ENCODE measurements at regions not wholly inside any gene's neighbourhood (a gene's known extent, or its start where the extent isn't known, plus 50 kb on each side); places are given as distances from the start of the nearest gene placed in this dataset.

DNA sequence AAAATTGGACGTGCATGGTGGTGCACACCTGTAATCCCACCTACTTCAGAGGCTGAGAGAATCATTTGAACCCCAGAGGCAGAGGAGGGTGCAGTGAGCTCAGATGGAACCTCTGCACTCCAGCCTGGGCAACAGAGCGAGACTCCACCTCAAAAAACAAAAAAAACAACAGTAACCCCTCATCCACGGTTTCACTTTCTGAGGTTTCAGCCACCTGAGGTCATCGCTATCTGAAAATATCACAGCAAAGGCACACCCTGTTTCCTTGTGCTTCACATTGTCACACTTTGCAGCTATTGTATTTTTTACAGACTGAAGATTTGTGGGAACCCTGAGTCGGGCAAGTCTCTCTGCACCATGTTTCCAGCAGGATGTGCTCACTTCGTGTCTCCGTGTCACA is 54.1 kb upstream of the FOXQ1 start:
- no peak for DNase-seq

DNA sequence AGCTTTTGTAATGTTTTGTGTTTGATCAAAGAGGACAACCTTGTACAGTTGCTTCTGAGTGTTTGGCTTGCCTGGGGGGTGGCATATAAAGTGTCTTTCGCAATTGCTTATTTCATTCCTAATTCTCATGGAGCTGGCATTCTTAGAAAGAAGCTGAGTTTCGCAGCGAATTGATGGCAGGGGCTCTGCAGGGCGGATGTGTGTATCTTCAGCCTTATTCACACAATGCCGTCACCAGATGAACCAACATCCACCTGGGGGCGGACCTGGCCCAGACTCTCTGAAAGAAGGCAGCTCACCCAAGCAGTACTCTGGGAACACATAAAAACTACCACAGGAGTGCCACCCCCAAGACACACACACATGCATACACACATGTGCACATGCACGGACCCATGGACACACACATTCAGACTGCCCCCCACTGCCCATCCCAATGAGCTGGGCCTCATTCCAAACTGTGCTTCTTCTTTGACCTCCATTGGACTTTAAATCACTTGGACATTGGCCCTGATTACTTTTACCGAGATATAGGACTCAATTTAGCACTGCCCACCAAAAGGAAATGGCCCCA is 55.4 kb upstream of the FOXQ1 start:
- no peak for DNase-seq

DNA sequence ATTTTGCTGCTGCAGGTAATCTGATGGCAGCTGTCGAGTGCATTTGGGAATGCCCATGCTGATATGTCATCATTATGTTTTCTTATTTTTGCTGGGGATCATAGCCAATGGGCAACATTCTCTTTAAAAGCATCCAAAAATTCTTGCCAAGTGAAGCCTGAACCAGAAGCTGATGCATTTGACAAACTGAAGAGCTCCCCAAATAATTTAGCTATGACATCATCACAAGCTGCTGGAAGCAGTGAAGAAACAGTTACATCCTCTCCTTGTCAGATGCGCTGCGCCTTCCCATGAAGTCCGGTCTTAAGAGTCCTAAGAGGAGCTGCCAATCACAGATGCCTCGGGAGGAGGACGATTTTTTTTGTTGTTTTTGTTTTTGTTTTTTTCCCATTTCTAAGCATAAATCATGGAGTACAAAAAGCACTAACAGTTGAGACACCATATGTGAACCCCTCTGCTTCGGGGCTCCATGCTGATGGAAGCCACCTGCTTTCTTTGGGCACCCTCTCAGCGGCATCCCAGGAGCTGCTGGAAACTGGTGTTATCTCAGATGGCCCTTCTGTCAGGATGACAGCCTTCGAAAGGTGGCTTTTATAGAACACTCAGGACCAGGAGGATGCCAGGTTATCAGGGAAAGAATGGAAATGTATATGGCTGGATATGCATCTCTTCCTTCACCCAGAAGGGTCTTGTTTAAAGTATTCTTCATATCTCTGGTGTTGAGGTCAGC is 56.1 kb upstream of the FOXQ1 start:
- no peak for DNase-seq

DNA sequence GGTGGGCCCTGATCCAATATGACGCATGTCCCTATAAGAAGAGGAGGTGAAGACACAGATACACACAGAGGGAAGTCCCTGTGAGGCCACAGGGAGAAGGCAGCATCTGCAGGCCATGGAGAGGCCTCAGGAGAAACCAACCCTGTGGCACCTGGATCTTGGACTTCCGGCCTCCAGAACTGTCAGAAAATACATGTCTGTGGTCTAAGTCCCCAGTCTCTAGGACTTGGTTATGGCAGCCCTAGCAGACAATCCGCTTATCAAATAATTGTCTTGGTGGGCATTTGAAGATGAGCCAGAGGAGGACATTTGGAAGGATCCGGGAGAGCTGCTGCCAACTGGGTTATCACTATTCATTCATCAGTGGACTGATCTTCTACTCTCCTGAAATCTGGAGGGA is 57.6 kb upstream of the FOXQ1 start:
- no peak for DNase-seq

DNA sequence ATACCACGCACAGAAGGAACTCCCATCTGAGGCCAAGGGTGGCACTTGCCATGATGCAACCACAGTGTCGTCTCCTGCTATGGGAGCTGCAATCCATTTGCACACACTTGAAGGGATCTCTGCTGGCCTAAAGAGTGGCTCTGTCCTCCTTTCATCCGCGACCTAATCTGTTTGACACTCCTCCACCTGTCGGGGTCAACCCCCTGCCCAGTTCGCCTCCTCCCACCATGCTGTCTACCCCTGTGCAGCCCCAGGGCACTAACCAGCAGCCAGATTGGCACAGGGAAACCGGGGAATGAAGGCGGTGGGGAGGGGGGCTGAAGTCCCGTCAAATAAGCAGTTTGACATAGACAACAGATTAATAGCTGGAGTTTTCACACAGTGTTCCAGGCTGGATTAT is 58.1 kb upstream of the FOXQ1 start:
- DNase-seq = no peak

DNA sequence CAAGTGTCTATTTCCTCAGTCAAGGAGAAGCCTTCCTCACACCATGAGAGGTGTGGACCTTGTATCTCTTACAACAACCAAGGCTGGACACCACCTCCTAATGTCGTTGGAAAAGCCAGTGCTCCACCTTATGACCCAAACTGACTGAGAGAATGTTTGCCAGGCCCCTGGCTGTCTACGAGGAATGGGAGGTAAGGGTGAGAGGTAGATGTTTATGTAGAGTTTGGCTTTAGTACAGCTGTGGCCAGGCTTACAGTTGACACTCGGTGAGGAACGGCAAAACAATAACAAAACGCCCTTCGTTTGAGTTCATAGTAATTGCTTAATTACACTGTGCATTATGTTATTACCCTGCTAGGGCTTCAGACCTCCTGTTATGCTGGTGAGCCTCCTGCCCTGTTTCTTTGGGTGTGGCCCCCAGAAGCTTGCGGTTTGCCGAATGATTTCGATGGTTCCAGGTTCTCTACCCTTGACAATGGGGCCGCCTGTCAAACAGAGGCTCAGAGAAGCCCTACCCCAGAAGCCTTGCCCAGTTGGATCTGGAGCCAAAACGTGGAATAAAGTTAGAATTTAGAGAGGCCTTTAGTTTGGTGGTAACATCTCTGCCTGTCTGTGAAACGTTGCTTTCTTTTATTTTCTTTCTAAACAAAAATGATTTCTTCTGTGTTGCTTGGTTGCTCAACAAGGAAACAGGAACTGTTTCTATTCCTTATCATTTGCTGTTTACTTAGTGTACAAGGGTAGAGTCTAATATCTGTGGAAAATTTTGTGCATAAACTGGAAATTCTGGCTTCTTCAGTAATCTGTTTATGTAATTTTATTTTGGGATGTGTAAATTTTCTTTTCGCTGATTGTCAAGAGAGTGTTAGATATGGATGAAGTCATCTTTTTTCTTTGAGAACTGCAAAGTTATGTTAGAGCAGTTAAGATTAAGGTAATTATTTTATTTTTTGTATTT is 60.4 kb upstream of the FOXQ1 start:
- DNase-seq = no peak

DNA sequence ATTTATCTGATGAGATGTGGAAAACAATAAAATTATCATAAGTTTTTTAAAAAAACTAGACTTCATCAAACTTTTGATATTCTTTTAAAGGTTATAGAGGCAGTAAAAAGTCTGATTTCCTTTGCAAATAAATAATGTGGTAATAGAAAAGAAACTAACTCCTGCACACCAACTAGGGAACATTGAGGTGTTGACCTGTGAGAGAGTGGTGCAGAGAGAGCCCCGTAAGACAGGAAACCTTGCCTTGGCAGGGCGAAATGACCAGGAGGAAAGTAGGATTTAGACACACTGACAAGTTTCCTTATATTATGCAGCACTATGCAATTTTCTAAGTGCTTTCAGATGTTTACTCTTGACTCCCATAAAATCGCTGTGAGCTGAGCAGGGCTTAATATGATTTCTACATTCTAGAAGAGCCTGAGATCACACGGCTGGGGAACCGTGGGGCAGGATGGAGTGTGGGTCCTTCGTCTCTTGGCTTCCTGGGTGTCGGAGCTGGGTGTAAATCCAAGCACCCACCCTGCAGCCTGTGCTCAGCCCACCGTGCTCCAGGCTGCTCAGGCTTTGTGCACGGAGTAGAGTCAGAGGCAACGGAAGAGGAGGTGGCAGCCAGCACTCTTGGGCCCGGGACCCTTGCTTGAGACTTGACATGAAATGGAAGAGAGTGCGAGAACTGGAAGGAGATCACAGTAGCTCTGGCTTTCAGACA is 61.3 kb upstream of the FOXQ1 start:
- DNase-seq = no peak

DNA sequence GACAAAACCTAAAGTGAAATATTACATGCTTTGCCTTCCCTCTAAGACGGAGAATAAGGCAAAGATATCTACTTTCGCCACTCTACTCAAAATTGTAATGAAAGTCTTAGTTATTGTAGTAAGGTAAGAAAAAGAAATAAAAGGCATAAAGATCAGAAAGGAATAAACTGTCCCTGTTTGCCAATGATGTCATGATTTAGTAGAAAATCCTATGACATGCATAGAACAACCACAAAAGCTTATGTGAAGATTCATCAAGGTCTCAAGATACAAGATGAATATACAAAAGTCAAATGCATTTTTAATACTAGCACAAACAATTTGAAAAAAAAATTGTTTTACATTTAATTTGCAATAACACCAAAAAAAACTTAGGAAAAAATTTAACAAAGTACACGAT is 64.0 kb upstream of the FOXQ1 start:
- no peak for DNase-seq

DNA sequence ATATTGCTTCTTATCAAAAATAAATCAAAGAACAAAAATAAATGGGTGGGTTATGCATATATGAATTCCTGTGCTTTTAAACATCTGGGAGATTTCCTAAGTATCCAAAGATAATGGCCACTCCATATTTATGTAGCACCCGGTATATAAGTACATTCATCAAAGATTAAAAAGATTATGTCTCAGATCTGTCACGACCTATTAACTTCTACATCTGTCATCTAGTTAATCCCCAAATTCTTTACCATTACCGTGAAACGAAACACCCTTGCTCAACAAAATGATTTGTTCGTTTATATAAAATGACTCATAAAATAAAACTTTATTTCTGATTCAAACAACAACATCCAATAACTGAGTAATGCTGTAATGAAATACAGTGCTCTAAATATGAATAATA is 64.8 kb upstream of the FOXQ1 start:
- DNase-seq = no peak

DNA sequence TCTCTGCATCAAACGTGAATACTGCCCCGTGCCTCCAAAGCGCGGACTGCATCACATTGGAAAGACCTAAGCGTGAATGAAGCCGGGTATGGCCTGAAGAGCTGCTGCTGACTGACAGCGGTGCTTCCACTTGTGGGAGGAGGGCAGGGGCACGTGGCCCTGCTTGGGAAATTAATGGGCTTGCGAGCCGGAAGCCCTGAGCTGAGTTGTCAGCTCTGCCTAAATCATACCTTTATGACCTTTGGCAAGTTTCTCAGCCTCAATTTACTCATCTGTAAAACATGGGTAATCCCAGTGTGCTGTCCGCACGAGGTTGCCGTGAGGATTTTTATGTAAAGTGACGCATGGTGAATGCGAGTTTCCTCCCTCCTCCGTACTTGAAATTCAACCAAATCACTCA is 67.0 kb upstream of the FOXQ1 start:
- no peak for DNase-seq

DNA sequence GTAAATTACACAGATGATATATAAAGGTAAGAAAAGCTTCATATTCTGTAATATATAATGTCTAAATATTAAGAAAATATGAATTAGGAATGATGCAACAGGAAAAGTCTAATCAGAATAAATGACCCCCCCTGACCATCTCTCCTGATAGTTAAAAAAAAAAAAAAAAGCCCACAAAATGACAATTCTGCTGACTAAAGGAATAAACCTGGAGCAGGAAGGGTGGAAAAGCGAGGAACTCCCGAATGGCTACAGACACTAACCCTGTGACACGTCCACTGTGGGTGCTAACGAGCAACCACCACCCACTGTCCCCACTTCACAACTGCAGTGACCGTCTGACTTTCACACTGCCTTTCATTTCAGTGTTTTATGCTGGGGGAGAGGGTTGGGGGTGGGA is 67.6 kb upstream of the FOXQ1 start:
- no peak for DNase-seq

DNA sequence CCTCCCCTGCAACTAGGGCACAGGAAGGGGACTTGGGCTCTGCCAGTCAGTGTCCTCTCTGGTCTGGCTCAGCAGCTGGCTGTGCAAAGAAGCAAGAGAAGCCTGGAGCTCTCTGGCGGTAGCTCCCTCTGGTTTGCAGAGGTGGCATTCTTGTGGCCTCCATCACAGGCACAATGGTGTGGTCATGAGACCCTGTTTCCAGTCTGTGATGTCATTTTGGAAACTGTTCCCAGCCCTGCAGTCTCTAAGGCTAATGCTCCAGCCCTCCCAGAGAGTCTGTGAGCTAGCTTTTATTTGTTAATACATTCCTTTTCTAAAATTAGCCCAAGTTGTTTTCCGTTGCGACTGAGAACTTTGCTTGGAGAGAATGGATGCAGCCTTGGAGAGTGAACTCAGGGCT is 69.5 kb upstream of the FOXQ1 start:
- DNase-seq = no peak

DNA sequence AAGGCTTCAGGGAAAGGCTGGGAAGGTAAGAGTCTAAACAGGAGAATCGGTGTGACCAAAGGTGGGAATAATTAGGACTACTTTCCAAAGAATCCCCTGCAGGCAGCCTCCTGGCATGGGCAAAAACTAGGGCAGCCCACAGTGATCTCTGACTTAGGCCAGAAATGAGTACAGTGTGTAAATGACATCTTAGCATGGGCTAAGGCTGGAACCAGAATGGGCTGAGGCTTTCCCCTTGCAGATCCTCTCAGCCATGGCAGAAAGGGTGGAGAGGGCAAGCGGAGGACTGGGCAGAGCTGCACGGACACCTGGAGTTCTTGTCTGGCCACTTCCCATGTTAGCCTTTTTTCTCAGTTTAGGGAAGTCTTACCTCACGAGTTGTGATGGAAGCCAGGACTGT is 69.9 kb upstream of the FOXQ1 start:
- DNase-seq = no peak

DNA sequence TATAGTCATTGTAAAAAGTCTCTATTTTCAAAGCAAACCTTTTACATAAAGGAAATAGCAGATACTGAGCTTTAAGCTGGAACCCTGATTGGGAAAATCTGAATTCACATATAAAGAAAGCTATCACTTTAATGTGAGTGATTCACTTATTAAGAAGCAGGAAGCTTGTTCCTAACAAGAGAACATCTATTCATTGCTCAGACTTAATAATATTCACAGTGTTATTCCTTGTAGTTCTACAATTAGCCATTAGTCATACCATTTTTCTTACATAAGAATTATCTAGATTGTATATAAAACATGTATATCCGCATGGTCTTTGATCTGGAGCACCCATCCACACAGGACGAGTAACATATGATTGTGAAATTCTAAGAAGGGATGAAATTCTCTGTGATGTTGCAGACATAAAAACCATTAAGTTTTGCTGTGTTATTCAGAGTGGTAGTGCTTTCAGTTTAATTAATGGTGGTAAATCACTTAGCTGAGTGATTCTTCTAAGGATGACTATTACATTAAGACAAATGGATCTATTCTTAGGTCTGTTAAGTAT is 71.1 kb upstream of the FOXQ1 start:
- DNase-seq = no peak

DNA sequence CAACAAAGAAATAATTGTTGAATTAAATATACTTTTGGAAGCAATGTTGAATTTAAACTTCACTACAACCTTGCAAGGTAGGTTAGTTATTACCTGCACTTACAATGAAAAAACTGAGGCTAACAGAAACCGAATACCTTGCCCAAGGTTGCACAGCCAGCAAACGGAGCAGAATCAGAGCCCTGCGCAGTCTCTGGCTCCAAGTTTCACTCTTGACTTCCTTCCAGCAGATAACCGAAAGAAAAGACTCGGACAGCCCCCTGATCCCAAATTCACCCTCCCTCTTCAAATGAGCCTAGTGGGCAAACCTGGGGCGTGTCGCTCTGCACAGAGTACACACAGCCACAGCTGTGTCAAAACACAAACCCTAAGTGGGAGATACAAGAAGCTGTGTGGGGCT is 72.1 kb upstream of the FOXQ1 start:
- no peak for DNase-seq

DNA sequence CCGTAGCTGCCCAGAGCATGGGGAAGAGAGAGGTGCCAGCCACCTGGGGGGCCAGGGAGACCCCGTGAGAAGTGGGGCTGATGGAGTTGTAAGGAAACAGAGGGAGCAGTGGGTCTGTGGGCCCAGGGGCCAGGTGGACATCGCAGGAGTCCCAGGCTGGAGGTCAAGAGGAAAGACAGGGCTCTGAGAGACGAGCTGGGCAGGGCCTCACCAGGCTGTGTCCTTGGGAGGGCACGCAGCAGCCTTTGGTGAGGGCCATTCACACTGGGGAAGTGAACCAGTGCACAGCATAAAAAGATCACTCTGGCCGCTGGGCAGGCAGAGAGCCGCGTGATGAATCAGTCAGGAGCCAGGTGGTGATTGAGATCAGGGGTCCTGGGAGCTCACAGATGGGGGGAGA is 73.9 kb upstream of the FOXQ1 start:
- no peak for DNase-seq

DNA sequence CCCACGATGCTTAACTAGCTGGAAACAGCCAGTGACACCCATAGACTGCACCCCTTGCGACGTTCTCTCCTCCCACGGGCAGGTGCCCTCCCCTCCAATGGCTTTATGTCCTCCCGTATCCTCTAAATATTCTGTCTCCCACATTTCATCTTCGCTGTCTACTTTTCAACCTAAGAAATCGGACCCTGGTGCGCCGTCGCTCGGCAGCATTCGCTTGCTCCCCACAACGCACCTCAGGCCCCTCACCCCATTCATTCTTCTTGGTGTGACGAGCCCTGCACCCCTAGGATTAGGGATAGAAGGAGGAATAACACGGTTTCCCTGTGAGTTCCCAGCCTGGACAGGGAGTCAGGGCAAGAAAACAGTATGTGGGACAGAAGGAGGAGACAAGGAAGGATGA is 74.3 kb upstream of the FOXQ1 start:
- no peak for DNase-seq

DNA sequence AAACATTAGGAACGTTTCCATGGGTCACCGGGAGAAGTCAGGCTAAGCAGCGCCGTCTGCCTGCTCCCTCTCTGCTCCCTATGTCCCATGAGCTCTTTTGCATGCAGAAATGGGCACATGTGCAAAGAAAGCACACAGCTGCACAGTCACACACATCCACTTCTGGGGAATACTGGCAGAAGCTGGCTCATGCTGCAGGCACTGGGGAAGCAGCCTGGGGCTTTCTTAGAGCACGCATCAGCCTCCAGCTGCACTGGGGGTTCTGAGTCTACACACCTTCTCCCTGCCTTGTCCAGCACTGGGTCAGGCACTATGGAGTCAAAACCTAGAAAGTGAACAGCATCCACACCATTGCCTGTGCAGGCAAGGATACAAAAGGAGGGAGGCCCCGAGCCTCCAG is 76.1 kb upstream of the FOXQ1 start:
- DNase-seq = no peak

DNA sequence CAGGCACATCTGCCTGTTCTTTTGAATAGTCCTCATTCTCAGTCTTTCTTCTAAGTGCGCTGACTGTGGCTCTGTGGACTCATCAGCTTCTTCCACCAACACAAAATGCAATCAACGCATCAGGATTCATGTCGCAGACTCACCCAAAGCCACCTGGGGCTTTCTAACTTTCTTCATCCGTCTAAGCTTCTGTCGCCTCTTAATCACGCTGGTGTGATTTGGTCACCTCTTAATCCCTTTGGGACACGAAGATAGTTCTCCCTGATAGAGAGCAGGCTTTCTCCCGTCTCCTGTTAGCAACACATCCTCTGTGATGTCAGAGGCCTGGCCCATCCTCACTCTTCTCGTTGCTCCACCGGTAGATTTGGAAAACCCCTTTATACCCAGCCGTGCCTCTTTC is 78.0 kb upstream of the FOXQ1 start:
- DNase-seq = no peak

DNA sequence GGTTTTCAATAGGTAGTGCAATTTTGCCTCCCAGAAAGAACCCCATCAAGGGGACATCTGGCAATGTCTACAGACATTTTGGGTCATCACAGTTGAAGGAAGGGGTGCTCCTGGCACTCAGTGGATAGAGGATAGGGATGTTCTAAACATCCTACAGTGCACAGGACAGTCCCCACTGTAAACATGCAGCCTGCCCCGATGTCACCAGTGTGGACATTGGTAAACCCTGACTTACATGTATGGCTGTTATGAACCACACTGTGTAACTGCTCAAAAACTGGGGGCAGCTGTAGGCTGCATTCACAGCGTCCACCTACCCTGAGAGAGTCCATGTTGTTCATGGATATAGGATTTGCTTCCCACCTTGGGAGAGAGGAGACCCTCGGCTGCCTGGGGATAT is 79.3 kb upstream of the FOXQ1 start:
- no peak for DNase-seq

DNA sequence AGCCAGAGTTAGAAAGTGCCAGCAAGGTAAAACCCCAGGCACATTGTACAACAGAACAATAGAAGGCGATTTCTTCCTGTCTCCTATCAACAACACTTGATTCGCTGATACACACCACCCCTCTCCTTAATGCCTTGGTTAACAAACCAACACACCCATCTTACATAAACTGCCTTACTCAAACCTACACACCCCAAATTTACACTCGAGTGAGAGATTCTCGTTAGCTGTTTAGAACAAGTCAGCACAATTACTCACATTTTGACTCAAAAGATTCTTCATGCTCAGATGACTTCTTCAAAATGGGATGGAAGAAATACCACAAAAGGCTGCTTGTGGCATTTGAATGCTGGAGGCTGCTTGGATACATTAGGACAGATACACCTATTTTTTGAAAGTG is 80.0 kb upstream of the FOXQ1 start:
- DNase-seq = no peak

DNA sequence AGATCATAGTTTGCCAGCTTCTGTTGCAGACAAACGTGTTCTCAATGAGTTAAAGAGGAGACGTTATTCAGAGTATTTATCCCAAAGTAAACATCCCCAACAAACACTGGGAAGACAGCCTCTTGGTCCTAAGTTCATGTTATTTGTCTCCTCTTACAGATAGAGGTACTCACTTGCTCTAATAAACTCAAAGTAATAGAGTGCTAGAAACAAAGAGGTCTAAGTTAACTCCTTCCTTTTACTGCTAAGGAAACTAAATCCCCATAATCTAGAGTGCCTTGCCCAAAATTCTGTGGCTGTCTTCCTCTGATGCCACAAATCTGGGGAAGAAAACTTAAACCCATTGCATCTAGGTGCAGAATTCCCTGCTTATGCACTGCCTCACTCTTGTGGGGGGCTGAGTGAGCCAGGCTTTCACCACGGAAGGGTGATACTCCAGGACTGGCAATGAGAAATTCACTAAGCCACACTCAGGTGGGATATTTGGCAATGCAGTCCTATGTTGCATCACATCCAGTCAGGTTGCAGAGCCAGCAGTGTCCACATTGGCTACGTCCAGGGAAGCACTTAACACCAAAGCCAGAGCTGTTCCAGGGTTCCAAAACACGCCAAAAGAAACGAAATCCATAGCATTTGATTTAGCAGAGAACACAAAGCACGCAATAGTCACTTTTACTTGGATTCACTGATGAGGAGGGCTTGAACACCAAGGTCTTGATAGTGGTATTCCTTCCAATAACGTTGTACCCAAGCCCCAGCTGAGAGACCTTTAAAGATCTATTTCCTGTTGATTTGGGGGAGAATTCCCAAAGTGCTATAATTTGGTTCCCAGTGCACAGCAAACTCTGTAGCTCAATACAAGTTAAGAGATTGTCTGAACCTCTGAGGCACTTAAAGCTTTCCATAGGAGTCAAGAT is 81.0 kb upstream of the FOXQ1 start:
- DNase-seq = no peak
